CD1c-positive myeloid dendritic cell (primary cell): ENCODE measurements at regions not wholly inside any gene's neighbourhood (a gene's known extent, or its start where the extent isn't known, plus 50 kb on each side); places are given as distances from the start of the nearest gene placed in this dataset.
"Not testable (repeated sequence)": the region's sequence is repeated elsewhere in the genome, so short reads cannot be mapped to it uniquely, and the experiment has no call there.

Experiments used
- DNase-seq: peaks from one replicate; pipeline ENCODE4 v3.0.0-alpha.2; 2016; ENCODE audit errors: extremely low spot score

DNA sequence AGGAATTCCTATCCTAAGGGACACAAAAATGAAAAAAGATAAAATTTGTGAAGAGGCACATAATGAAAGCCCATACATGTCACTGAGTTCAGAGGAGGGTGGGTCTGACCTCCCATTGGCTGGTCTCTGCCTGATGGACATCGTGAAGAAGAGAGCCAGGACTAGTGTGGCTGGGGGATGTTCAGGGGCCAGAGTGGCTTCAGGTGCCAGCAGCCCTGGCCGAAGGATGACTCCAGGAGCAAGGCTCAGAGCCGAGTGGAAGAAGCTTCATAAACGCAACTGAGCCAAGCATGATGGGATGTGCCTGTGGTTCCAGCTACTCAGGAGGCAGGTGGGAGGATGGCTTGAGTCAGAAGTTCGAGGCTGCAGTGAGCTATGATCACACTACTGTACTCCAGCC lies 56.9 kb upstream of the ATP5PO start:
- DNase-seq, result no peak

DNA sequence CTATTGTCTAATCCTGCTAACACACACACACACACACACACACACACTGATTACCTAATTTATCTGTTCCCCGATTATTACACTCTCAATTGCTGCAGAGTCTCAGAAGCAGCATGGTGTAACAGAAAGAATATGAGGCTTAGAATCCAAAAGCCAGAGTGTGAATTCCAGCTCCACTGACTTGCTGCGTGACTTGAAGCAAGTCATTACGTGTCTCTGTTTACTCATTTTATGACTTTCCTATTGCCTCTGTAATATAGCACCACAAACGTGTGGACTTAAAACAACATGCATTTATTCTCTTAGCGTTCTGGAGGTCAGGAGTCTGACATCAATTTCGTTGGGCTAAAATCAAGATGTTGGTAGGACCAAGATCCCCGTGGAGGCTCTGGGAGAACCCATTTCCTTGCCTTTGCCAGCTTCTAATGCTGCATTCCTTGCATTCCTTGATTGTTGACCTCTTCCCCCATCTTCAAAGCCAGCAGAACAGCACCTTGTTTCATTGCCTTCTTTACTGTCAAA lies 55.9 kb upstream of the ATP5PO start:
- no peak for DNase-seq

DNA sequence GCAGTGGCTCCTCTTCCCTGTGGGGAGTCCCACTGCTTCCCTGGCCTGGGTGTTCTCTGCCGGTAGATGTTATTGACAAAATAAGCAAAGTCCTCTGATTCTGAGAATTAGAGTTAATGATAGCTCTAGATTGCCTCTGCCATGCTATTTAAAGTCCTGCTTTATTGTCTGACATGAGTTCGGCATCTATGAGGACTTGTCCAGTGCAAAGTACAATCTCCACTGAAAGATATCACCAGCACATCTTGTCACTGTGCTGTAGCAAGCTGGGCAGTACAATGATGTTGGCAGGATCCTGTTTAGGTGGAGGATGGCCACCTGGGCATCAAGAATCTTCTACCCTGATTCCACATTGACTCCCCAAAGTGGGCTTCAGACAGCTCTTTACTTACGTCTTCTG lies 54.0 kb upstream of the ATP5PO start:
- no peak for DNase-seq

DNA sequence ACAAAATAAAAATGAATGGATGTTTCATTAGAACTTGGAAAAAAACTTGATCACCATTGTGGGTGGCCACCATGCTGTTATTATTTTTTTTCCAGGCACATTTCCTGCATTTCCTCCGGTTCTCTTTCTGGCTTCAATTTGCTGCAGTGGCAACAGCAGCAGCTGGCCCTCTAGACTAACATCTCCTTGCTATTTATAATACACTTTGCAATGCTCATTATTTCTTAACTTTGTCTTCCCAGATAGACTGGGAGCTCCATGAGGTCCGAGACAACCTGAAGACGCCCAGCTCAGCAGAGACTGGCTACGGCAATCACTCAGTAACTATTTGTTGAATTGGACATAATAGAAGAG lies 53.4 kb upstream of the ATP5PO start:
- DNase-seq, result no peak

DNA sequence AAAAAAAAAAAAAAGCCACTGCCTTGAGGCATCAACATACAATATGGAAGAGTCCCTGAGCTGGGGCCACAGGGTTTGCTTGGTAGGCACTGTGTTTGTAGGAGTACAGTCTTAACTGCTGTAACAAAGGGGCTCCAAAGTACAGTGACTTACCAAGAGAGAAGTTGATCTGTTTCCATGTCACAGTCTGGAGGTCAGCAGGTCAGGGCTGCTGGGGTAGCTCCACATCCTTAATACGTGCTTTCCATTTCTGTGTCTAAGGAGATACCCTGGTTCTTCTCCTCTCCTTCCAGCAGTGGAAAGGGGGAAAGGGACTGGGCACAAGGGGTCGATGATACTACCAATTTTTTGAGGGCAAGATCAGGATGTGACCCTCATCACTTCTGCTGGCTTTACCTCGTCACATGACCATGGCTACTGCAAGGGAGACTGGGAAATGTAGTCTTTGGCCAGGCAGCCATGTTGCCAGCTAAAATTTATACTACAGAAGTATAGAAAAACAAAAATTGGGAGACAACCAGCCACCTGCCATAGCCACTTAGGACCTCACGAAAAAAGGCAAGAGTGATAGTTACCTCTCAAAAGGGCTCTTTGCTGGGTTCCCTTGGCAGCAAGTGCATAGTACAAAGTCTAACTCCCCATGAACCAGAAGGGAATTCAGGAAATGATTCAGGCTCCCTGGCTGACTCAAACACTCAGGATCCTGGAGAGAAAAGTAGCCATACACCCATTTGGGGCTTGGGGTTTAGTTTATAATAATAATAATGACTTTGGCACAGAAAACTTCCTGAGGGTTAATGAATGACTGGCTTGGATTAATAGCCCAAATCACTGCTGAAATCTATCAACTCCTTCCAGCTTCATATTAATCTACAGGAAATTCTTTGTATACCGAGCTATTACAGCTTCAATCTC lies 52.7 kb upstream of the ATP5PO start:
- peak; percentile 38 for DNase-seq

DNA sequence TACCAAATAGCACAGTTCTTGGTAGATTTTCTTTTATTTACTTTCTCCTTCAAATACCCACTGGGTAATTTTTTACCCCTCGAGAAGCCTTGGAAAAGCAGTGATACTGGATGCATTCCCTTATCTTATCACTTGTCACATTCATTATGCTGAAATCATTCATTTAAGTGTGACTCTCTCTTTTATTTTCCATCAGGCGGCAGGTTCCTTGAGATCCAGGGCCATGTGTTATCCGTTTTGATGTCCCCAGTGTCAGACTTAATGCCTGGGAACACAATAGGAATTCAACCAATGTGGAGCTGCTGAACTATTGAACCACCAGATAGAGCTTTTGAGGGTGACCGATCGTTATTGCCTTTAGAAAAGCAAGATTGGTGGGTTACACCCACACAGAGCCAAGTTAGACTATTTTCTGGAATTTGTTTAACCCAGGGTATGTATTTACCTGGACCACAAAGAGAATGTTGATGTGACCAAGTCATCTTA lies 51.5 kb upstream of the ATP5PO start:
- DNase-seq, result no peak

DNA sequence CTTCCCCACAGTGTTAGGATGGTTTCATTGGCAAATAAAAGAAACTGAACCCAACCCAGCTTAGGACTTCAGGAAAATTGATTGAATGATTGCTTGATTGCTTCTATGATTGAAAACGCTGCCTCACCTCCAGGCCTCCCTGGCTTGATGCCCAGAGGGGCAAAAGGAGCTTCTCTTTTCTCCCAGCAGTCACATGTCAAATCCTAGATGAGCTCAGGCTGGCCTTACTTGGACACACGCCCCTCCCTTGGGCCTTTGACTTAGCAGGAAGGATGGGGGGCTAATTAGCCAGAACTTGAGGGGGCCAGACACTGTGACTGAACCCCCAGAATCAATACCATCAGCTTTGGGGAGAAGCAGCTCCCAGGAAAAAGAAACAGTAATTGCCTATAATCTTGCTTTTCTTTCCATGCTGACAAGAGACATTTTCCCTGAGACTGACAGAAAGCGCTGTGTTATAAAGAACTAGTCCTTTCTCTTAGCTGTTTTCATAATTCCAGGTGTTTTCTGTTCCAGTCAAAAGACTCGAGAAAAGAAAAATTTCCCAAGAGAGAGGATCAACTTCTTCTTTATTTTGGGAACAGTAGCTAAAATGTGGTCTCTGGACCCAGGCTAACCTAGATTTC lies 50.8 kb upstream of the ATP5PO start:
- DNase-seq, result peak; percentile 38

DNA sequence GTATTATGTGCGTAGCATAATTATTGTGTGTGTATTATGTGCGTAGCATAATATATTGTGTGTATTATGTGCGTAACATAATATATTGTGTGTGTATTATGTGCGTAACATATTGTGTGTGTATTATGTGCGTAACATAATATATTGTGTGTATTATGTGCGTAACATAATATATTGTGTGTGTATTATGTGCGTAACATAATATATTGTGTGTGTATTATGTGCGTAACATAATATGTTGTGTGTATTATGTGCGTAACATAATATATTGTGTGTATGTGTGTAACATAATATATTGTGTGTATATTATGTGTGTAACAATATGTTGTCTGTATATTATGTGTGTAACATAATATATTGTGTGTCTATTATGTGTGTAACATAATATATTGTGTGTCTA lies 50.1 kb upstream of the ATP5PO start:
- not testable (repeated sequence) for DNase-seq
